ENCODE measurements at regions not wholly inside any gene's neighbourhood (a gene's known extent, or its start where the extent isn't known, plus 50 kb on each side); places are given as distances from the start of the nearest gene placed in this dataset.

DNA sequence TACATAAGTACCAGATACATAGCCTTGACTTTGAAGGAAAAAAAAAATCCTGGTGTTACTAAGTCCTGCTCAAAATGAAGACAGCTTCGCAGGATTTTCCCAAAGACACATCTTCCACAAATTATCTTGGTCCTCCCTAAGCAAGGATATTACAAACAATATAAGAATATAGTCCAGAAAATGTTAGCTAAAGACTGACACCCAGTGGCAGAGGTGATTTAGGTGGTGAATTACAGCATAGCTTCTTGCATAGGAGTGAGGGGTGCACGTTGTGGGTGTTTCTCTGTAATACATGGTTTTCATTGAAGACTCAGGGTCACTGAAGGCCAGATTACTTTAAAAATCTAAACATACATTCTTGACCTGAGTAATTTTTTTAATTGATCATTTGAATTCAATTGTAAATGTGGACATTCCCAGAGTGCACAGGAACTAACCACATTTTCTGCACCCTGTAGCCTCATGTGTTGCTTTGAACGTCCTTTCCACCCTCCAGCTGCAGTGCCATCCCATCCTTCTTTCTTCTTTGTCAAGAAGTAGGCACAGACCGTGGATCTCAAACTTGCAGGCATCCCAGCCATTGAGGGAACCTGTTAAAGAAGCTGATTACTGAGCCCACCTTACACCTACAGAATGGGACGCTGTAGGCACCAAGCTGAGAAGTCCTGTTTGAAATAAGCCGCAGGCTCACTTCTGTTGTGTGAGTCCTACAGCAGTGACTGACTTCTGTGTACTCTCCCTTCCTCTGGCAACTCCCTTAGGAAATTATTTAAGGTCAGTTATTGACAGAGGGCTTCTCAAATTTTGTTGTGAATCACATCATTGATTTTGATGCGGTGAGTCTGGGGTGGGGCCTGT lies 102.6 kb downstream of the PERP start:
- in situ Hi-C loops (cut with MboI; ENCODE audit: low sequenced_read_pairs) = no loop called here

GRCh38 chr6:138005846-138006245 lies 101.4 kb downstream of the PERP start:
- in situ Hi-C loops (cut with MboI; ENCODE audit: low sequenced_read_pairs) = no loop called here

DNA sequence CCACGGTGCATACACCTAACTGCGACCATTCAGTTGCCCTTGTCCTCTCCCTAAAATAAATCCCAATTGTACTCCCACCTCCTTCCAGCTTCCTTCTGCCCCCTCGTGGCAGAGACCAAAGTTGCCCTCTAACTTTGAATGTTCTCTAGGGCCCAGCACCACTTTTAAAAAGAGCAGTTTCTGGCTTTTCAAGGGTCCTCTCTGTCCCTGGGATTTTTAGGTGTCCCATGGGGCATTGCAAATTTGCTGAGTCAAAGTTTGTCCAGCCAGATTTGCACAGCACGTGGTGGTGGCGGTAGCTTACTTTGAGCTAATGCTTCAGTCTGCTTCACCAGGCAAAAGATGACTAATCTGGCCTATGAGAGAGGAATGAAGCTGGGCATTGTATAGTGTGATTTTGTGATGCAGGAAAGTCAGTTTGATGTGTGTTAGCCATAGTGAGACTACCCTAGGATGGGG lies 100.2 kb downstream of the PERP start:
- in situ Hi-C loops (cut with MboI; ENCODE audit: low sequenced_read_pairs) = no loop called here

DNA sequence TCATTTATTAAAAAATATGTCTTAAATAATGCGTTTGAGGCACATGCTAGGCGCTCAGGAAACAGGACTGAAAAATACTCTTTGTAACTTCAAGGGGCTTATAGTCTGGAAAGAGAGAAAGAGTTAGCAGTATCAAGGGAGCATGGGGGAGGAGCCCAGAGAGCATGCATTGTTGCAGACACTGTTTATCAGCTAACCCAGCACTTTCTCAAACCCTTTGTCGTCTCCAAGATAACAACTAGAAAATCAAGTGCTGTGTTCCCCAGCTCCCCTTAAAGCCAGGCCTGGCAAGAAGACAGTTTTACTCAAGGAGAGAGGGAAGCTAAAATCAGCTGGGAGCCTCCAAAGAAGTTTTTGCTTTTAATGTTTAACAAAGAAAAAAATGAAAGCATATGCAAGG lies 98.4 kb downstream of the PERP start:
- in situ Hi-C loops (cut with MboI; ENCODE audit: low sequenced_read_pairs) = no loop called here

GRCh38 chr6:138011413-138011812 lies 95.8 kb downstream of the PERP start:
- in situ Hi-C loops (cut with MboI; ENCODE audit: low sequenced_read_pairs) = no loop called here

- in situ Hi-C loops (cut with MboI; ENCODE audit: low sequenced_read_pairs) = no loop called here
Measured at GRCh38 chr6:138012682-138013081, 94.5 kb downstream of the PERP start.

DNA sequence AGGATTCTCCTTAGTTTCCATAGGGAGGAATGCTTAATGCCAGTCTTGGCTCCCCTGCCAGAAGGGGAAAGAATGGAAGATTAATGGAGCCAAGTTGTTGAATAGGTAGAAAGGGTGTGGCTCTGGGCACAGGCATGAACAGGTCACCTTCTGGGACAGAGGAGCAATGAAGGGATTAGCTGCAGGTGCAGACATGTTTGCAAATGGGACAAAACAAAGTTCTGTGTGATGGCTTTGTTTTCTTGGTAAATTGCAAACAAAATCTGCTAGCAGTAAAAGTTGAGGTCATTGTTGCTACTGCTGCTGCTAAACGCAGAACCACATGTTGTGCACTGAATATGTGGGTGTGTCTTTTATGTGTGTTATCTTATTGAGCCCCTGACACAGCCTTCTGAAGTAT lies 93.3 kb downstream of the PERP start:
- in situ Hi-C loops (cut with MboI; ENCODE audit: low sequenced_read_pairs) = no loop called here

GRCh38 chr6:138017166-138017757 lies 90.0 kb downstream of the PERP start:
- in situ Hi-C loops (cut with MboI; ENCODE audit: low sequenced_read_pairs) = no loop called here

DNA sequence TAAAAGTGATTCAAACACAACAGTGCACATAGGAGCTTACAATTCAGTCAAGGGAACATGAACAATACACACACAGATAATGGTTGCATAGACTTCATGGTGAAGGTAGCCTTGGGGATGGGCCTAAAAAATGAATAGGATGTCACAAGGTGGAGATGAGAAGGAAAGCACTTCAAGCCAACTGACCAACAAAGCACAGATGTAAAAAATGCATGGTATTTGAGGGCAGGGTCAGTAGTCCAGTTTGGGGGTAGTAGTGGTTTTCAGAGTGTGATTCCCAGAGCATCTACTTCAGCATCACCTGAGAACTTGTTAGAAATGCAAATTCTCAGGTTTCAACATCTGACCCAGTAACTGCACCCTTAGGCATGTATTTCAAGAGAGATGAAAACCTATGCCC lies 88.9 kb downstream of the PERP start:
- in situ Hi-C loops (cut with MboI; ENCODE audit: low sequenced_read_pairs) = no loop called here

- in situ Hi-C loops (cut with MboI; ENCODE audit: low sequenced_read_pairs) = no loop called here
Measured at GRCh38 chr6:138025528-138025978, 81.7 kb downstream of the PERP start.

- in situ Hi-C loops (cut with MboI; ENCODE audit: low sequenced_read_pairs) = no loop called here
Measured at GRCh38 chr6:138026342-138026741, 80.9 kb downstream of the PERP start.

GRCh38 chr6:138028893-138029292 lies 78.3 kb downstream of the PERP start:
- in situ Hi-C loops (cut with MboI; ENCODE audit: low sequenced_read_pairs) = no loop called here

DNA sequence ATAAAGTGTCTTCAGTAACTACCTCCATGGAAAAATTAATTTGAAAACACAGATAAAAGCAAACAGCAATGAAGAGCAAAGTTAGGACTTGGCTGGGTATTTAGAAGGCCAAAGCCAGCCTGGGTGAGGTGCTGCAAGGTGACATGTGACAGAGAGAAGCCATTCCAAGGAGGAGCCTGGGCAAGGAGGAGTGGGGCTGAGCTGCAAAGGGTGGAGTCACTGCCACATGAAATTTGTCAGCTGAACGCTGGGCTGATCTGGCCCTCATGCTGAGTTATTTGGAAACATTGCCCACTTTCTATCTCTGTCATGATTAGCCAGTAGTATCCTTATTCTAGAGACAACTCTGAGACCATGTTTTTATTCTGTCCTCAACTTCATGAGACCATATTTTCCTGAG lies 76.3 kb downstream of the PERP start:
- in situ Hi-C loops (cut with MboI; ENCODE audit: low sequenced_read_pairs) = no loop called here

- in situ Hi-C loops (cut with MboI; ENCODE audit: low sequenced_read_pairs) = no loop called here
Measured at GRCh38 chr6:138031417-138031816, 75.8 kb downstream of the PERP start.

DNA sequence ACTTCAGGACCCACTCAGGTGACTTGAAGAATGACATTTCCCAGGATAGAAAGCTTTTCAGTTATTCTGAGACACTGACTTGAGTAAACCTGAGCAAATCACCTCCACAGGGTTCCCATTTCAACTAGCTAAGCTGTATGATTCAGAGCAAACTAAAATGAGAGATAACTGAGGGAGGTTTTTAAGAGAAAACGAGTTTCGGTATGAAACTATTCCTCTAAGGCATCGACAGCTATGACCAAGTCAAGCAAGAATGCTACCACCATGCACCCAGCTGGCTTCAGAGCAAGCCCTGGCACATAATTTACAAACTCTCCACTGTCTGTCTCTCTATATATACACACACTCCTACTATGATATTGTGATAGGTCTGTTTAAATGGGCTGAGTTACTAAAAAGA lies 75.4 kb downstream of the PERP start:
- in situ Hi-C loops (cut with MboI; ENCODE audit: low sequenced_read_pairs) = no loop called here

- in situ Hi-C loops (cut with MboI; ENCODE audit: low sequenced_read_pairs) = no loop called here
Measured at GRCh38 chr6:138032571-138032970, 74.6 kb downstream of the PERP start.

DNA sequence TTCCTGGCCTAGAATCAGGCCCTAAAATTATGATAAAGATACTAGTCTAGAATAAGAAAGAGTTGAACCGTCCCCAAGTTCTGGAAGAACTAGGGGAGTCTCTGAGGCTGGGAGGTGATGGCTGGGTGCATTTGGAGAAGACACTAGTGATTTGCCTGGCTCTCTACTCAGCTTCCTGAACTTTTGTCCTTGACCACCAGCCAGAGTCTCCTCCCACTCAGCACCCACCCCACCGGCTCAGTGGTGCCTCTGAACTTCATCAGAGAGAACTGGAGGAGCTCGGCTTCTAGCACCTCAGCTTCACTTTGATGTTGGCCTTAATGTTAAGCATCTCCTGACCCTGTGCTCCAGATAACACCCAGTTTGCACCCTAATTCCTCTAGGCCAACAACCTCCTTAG lies 73.0 kb downstream of the PERP start:
- in situ Hi-C loops (cut with MboI; ENCODE audit: low sequenced_read_pairs) = no loop called here

GRCh38 chr6:138035070-138035469 lies 72.1 kb downstream of the PERP start:
- in situ Hi-C loops (cut with MboI; ENCODE audit: low sequenced_read_pairs) = no loop called here

DNA sequence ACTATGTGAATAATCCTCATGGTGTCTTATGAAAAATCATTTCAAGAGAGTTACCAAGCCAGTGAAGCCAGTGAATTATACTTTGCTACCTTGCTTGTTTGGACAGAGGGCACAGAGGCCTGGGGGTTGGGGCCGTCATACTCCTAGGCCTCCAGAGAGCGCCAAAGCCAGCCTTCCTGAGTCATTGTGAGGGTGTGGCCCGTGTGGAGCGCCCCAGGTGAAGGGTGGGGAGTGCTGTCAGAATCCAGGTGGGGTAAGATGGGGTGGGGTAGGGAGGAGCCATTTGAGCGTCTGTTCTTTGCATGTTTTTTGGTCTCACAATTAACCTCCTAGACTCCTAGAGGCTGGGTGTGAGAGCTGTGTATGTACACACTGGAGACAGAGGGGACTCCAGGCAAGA lies 71.1 kb downstream of the PERP start:
- in situ Hi-C loops (cut with MboI; ENCODE audit: low sequenced_read_pairs) = no loop called here

- in situ Hi-C loops (cut with MboI; ENCODE audit: low sequenced_read_pairs) = no loop called here
Measured at GRCh38 chr6:138037009-138037504, 70.2 kb downstream of the PERP start.

DNA sequence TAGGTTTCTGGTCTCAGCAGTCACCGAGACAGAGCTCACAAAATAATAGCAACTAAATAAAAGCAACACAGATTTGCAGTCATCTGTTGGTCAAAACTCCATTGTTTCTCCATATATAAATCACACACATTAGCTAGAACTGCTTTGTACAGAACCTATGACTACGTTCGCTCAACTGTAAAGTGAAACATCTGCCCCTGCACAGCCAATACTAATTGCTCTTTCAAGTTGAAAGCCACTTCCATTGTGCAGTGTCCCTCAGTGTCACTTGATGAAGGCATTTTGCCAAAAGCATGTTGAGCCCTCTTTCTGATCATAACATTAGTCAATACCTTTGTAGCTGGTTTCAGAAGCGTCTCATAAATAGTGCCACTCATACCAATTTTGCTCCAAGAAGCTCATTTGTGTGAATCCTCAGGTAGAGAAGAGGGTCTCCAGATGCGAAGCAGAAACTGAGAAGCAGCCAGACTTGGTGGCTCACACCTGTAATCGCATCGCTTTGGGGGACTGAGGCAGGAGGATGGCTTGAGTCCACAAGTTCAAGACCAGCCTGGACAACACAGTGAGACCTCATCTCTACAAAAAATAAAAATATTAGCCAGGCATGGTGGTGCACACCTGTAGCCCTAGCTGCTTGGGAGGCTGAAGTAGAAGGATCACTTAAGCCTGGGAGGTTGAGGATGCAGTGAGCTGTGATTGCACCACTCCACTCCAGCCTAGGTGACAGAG lies 68.9 kb downstream of the PERP start:
- in situ Hi-C loops (cut with MboI; ENCODE audit: low sequenced_read_pairs) = no loop called here
